Cardiac fibroblast (primary cell): ENCODE measurements at regions not wholly inside any gene's neighbourhood (a gene's known extent, or its start where the extent isn't known, plus 50 kb on each side); places are given as distances from the start of the nearest gene placed in this dataset.

Experiments
- DNase-seq, 2 donors: peaks; one replicate each; pipeline versions ENCODE4 v3.0.0 to v3.0.0-alpha.2; 2010; ENCODE audit warnings: low read depth in 2 of 2
- H3K4me3 ChIP-seq, 2 donors: replicated peaks in 1 of 2; 1 replicate in 1 of 2; 2 replicates in 1 of 2; pipeline ENCODE4 v1.5.1; 2011; ENCODE audit warnings: low read depth in 2 of 2, low read length in 2 of 2, mild to moderate bottlenecking in 2 of 2, moderate library complexity in 1 of 2
- TF ChIP-seq, protein P1 (sequence below): IDR thresholded peaks from one replicate; pipeline ENCODE4 v1.5.1; 2011; ENCODE audit warnings: low read depth, mild to moderate bottlenecking, low read length, inconsistent platforms

DNA sequence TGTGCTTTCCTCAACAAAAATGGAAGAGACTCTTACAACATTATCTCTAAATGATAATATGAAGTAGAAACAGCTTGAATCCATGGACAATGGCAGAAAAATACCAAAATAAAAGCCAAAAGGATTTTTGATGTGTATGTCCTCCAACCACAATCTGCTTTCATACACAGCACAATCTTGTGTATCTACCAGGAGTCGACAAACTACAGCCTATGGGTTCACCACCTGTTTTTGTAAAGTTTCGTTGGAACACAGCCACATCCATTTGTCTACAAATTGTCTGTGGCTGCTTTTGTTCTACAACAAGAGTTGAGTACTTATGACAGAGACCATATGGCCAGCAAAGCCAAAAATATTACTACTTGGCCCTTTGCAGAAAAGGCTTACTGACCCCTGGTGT lies 88.7 kb upstream of the UBE2E2 start:
- DNase-seq: peak in 1 of 2 donors; percentile 5
- no peak overlapping the region for H3K4me3 ChIP-seq
- TF ChIP-seq, protein P1, sequence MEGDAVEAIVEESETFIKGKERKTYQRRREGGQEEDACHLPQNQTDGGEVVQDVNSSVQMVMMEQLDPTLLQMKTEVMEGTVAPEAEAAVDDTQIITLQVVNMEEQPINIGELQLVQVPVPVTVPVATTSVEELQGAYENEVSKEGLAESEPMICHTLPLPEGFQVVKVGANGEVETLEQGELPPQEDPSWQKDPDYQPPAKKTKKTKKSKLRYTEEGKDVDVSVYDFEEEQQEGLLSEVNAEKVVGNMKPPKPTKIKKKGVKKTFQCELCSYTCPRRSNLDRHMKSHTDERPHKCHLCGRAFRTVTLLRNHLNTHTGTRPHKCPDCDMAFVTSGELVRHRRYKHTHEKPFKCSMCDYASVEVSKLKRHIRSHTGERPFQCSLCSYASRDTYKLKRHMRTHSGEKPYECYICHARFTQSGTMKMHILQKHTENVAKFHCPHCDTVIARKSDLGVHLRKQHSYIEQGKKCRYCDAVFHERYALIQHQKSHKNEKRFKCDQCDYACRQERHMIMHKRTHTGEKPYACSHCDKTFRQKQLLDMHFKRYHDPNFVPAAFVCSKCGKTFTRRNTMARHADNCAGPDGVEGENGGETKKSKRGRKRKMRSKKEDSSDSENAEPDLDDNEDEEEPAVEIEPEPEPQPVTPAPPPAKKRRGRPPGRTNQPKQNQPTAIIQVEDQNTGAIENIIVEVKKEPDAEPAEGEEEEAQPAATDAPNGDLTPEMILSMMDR: no peak

DNA sequence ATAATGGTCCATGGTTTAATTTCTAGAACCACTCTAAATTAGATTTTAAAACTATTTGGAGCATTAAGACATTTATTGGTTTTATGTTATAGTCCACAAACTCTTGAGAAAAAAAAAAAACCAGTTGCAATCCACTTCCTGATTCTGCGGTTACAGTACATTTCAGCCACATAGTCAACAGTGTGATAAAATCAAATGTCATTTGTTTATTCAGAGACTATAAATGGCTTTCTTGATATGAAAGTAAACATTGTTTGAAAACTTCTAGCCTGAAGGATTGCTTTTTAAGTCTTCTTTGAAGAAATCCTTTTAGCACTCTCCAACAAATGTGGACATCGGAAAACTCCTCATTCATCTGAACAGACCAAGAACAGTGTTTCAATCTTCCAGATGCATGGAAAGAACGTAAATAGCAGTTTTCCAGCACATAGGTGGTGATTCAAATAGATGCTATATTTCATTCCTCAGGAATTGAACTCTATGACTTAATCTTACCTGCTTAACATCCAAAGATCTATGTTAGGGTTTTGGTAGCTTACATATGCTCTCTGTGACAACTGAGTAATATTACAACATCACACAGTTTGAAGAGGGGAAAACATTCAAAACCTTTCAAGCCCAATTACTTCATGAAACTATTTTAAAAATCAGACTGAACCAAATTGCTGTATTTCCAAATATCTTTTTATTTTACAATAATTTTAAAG lies 87.8 kb upstream of the UBE2E2 start:
- TF ChIP-seq, protein P1: no peak
- no peak for DNase-seq
- H3K4me3 ChIP-seq: no peak overlapping the region

DNA sequence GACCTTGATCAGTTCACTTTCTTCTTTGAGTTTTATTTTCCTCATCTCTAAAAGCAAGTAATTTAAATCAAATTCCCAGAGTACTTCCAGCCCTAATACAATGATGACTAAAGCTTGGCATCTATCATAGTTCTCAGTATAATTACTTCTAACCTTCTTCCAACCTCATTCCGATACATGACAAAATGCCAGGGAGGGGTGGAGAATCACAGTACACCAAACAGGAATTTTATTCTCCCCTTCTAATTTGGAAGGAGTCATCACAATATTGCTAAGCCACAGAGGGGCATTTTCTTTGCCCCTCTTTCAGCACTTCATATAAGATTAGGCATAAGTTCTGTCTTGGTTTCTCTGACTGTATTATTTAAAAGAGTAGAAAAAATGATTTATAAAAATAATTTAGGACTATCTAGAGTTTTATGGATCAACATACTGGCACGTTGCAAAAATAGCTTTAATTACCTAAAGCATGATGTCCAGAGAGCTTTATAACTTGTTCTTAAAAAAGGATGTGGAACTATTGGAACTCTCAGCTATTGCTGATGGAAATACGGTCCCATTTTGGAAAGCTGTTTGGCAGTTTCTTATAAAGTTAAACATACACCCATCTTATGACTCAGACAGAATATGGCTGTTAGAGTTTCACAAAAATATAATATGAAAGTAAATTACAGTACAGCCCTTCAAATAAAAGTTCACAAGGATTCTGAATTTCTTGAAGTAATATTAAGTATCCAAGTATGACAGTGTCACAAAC lies 86.9 kb upstream of the UBE2E2 start:
- DNase-seq: no peak
- no peak overlapping the region for H3K4me3 ChIP-seq
- TF ChIP-seq, protein P1: no peak

DNA sequence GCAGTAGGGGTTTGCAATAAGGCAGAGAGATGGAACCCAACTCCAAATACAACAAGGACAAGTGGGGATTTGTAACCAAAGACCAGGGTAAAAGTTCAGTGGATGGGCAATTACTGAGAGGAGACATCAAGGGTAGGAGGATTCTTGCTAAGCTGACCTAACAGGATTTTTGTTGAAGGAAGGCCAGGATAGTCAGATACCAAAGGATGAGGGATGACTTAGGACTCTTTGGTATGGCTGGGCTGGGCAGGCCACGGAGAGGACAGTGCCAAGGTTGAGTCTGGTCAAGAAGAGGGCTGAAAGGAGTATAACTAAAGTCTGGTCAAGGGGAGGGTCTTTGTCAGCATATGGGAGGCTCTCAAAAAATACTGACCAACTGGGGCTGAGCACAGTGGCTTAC lies 85.3 kb upstream of the UBE2E2 start:
- TF ChIP-seq, protein P1: no peak
- DNase-seq: no peak
- no peak overlapping the region for H3K4me3 ChIP-seq

DNA sequence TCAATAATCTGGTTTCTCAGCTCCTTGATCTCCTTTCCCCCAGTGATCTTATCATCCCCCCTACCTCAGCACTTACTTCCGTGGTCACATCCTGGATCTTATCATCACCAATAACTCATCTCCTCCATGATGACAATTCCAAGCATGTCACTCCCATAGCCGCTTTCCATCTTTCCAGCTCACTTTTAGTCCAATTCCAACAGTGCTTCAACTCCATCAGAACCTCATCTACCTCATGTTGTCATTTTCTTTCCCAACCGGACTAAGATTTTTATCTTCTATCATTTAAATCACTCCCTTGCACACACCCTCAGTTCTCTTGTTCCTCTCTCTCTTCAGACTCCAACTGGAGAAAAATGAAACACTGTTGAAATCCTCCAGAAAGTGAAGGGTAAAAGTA lies 75.9 kb upstream of the UBE2E2 start:
- DNase-seq: no peak
- no peak overlapping the region for H3K4me3 ChIP-seq
- TF ChIP-seq, protein P1: no peak

DNA sequence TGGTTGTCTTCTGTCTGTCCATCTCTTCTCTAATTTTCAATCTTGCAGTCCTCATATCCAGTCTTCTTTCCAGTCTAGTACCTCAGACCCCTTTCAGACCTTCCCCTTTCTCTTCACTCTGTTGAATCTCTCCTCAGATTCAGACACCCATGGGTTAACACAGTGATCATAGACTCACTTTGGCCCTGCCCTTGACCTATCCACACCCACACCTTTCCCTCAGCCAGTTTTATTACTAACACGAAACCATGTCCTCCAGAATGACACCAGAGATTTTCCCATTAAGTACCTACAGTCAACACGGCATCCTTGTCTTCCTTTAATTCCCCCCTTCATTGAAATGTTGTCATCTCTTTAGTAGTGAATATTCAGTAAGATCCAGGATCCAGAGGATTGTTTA lies 74.5 kb upstream of the UBE2E2 start:
- TF ChIP-seq, protein P1: no peak
- DNase-seq: no peak
- no peak overlapping the region for H3K4me3 ChIP-seq
